Left ventricle myocardium inferior (tissue), 1 donor: ENCODE measurements at regions not wholly inside any gene's neighbourhood (a gene's known extent, or its start where the extent isn't known, plus 50 kb on each side); places are given as distances from the start of the nearest gene placed in this dataset.
"Not testable (repeated sequence)": the region's sequence is repeated elsewhere in the genome, so short reads cannot be mapped to it uniquely, and the experiment has no call there.

Experiments used
- DNase-seq: peaks from one replicate; pipeline ENCODE4 v3.0.0-alpha.2; 2020
- H3K27ac ChIP-seq: fragments of 200-600 bp; replicated peaks from 2 replicates; pipeline ENCODE4 v1.8.0; 2021
- H3K27me3 ChIP-seq: fragments of 200-600 bp; 2 replicates; pipeline ENCODE4 v1.8.0; 2021; ENCODE audit warnings: low read depth
- H3K36me3 ChIP-seq: fragments of 200-600 bp; 2 replicates; pipeline ENCODE4 v1.8.0; 2021
- H3K4me1 ChIP-seq: fragments of 200-600 bp; 2 replicates; pipeline ENCODE4 v1.8.0; 2021
- H3K4me3 ChIP-seq: fragments of 200-600 bp; 2 replicates; pipeline ENCODE4 v1.8.0; 2021; ENCODE audit warnings: mild to moderate bottlenecking, moderate library complexity
- H3K9me3 ChIP-seq: fragments of 200-600 bp; replicated peaks from 2 replicates; pipeline ENCODE4 v1.8.0; 2021
- CTCF ChIP-seq: fragments of 200-600 bp; IDR thresholded peaks from 2 replicates; pipeline ENCODE4 v1.8.0; 2021; ENCODE audit warnings: antibody characterized with exemption, mild to moderate bottlenecking, borderline replicate concordance
- intact Hi-C: fragments of 100-400 bp; cut with micrococcal nuclease; formaldehyde crosslinking; loops from one replicate; pipeline ENCODE4 v1.11.0; 2022
- donor health status: DM: no; HTN: yes; CAD: no; lungs with severe emphysema.

- no peak for TF ChIP-seq CTCF
- no peak overlapping the region for H3K4me3 ChIP-seq
- no peak for DNase-seq
- H3K4me1 ChIP-seq, result no peaks in the 10 kb centered on the region
- no peaks in the 10 kb centered on the region for H3K27me3 ChIP-seq
- no peak overlapping the region for H3K27ac ChIP-seq
- H3K9me3 ChIP-seq, result no peaks in the 10 kb centered on the region
- H3K36me3 ChIP-seq, result no peaks in the 10 kb centered on the region
- intact Hi-C loops, result no loop called here
Measured at GRCh38 chrX:44785652-44786051, 58.2 kb upstream of the DUSP21 start.

- Histone ChIP-seq H3K4me1 (no peaks in the 10 kb centered on the region), H3K9me3 (no peaks in the 10 kb centered on the region), H3K4me3 (no peak overlapping the region), H3K27me3 (no peaks in the 10 kb centered on the region), H3K36me3 (no peaks in the 10 kb centered on the region), H3K27ac (no peak overlapping the region)
- no peak for DNase-seq
- no peak for TF ChIP-seq CTCF
- intact Hi-C loops, result no loop called here
Measured at GRCh38 chrX:44784241-44784640, 59.6 kb upstream of the DUSP21 start.

- H3K27ac ChIP-seq, result no peak overlapping the region
- no peaks in the 10 kb centered on the region for H3K4me1 ChIP-seq
- no peak for TF ChIP-seq CTCF
- no peaks in the 10 kb centered on the region for H3K36me3 ChIP-seq
- H3K27me3 ChIP-seq, result no peaks in the 10 kb centered on the region
- no peaks in the 10 kb centered on the region for H3K9me3 ChIP-seq
- H3K4me3 ChIP-seq, result no peak overlapping the region
- intact Hi-C loops, result no loop called here
- no peak for DNase-seq
Measured at GRCh38 chrX:44778254-44778653, 65.6 kb upstream of the DUSP21 start.

GRCh38 chrX:44775726-44776125 is 68.1 kb upstream of the DUSP21 start:
- Histone ChIP-seq H3K27ac (no peak overlapping the region), H3K4me1 (no peaks in the 10 kb centered on the region), H3K36me3 (no peaks in the 10 kb centered on the region), H3K9me3 (no peaks in the 10 kb centered on the region), H3K4me3 (no peak overlapping the region), H3K27me3 (no peaks in the 10 kb centered on the region)
- no peak for DNase-seq
- TF ChIP-seq CTCF, result no peak
- intact Hi-C loops, result no loop called here

GRCh38 chrX:44774066-44774465 is 69.8 kb upstream of the DUSP21 start:
- DNase-seq, H3K27ac ChIP-seq, H3K9me3 ChIP-seq, intact Hi-C loops, H3K4me3 ChIP-seq, H3K4me1 ChIP-seq, H3K36me3 ChIP-seq, H3K27me3 ChIP-seq: not testable (repeated sequence)

- H3K9me3 ChIP-seq, result no peaks in the 10 kb centered on the region
- no peak overlapping the region for H3K27ac ChIP-seq
- intact Hi-C loops, result no loop called here
- no peaks in the 10 kb centered on the region for H3K36me3 ChIP-seq
- no peak for TF ChIP-seq CTCF
- no peaks in the 10 kb centered on the region for H3K4me1 ChIP-seq
- DNase-seq, result no peak
- H3K4me3 ChIP-seq, result no peak overlapping the region
- H3K27me3 ChIP-seq, result no peaks in the 10 kb centered on the region
Measured at GRCh38 chrX:44770121-44770520, 73.7 kb upstream of the DUSP21 start.
